ENCODE measurements at regions not wholly inside any gene's neighbourhood (a gene's known extent, or its start where the extent isn't known, plus 50 kb on each side); places are given as distances from the start of the nearest gene placed in this dataset.

- FAIRE-seq: no peak
- H3K4me3 ChIP-seq (replicated peaks in 1 of 3; ENCODE audit: insufficient read depth in 1 of 3, low read depth in 1 of 3, low read length in 3 of 3): no peak overlapping the region
- dilution Hi-C loops (cut with MboI; ENCODE audit: extremely low pct_ligation_motif_present, low sequenced_read_pairs): no loop called here
These were observed 1297.2 kb downstream of the TMEM121 start for GRCh38 chr14:106823552-106823951.

More at GRCh38 chr14:106823552-106823951, 1297.2 kb downstream of the TMEM121 start:
- no peaks in the 10 kb centered on the region for H3K4me1 ChIP-seq (ENCODE audit: control insufficient read depth, extremely low read depth, insufficient read depth, low read length)
- no peak overlapping the region for H3K9ac ChIP-seq (replicated peaks; ENCODE audit: extremely low read depth, insufficient read depth, low read length)
- H3K9me3 ChIP-seq (replicated peaks; ENCODE audit: control insufficient read depth, insufficient read depth, low read length): peaks cover 7% of the 10 kb centered on the region
- no peak overlapping the region for H3K27ac ChIP-seq (ENCODE audit: insufficient read depth, low read depth, low read length)
- CTCF ChIA-PET: no interaction called here
- H3K4me2 ChIP-seq (ENCODE audit: insufficient read depth, low read length): no peak overlapping the region
- H2AFZ ChIP-seq (ENCODE audit: low read depth, low read length): no peak overlapping the region
- TF ChIP-seq FOS (IDR thresholded peaks at IDR 0.05; ENCODE audit: borderline replicate concordance, insufficient read depth, low read length): no peak
- no peak for TF ChIP-seq EZH2 (IDR thresholded peaks at IDR 0.05; ENCODE audit: borderline replicate concordance, low read depth, low read length, severe bottlenecking)
- no peak for TF ChIP-seq MAX (IDR thresholded peaks at IDR 0.05; ENCODE audit: insufficient read depth, insufficient read length)
- TF ChIP-seq CTCF (IDR thresholded peaks at IDR 0.05; ENCODE audit: extremely low read depth in 1 of 2, insufficient read depth in 1 of 2, low read depth in 1 of 2, low read length in 2 of 2): no peak
- TF ChIP-seq GATA2 (IDR thresholded peaks at IDR 0.05; ENCODE audit: insufficient read depth, insufficient read length, low read depth, low read length): no peak
- TF ChIP-seq POLR2A (IDR thresholded peaks at IDR 0.05; ENCODE audit: low read depth, low read length): no peak
- TF ChIP-seq POLR2AphosphoS5 (IDR thresholded peaks at IDR 0.05; ENCODE audit: insufficient read depth, low read depth, low read length): no peak
- TF ChIP-seq JUN (IDR thresholded peaks at IDR 0.05; ENCODE audit: borderline replicate concordance, insufficient read depth, insufficient read length, low read depth): no peak
- TF ChIP-seq MYC (IDR thresholded peaks at IDR 0.05; ENCODE audit: low read depth, low read length): no peak
- H4K20me1 ChIP-seq (replicated peaks; ENCODE audit: control insufficient read depth, extremely low read depth, insufficient read depth, low read length): no peaks in the 10 kb centered on the region
- H3K79me2 ChIP-seq (ENCODE audit: control insufficient read depth, insufficient read depth, low read length): no peaks in the 10 kb centered on the region
- H3K27me3 ChIP-seq (ENCODE audit: control insufficient read depth in 2 of 2, insufficient read depth in 2 of 2, low read length in 2 of 2): no peaks in the 10 kb centered on the region
- BruUV-seq (replicated peaks): no TSS peak
- no peak for DNase-seq (ENCODE audit: low read depth, low spot score)
- POLR2A ChIA-PET: no interaction called here
- intact Hi-C loops (cut with micrococcal nuclease): no loop called here
- no peaks in the 10 kb centered on the region for H3K36me3 ChIP-seq (ENCODE audit: control insufficient read depth in 2 of 2, extremely low read depth in 1 of 2, insufficient read depth in 2 of 2, low read length in 2 of 2)
- no peaks in the 10 kb centered on the region for H3K9me1 ChIP-seq (replicated peaks; ENCODE audit: control insufficient read depth, extremely low read depth, insufficient read depth, low read length)

Data from endothelial cell of umbilical vein (primary cell).